HCT116 (cell line): ENCODE measurements at regions not wholly inside any gene's neighbourhood (a gene's known extent, or its start where the extent isn't known, plus 50 kb on each side); places are given as distances from the start of the nearest gene placed in this dataset.

Source experiments
- ATAC-seq: fragments of 200-7000 bp; cut with Tn5 transposase; 2 replicates; pipeline ENCODE4 v1.9.1; 2020; ENCODE audit warnings: mild to moderate bottlenecking, moderate library complexity
- BruUV-seq: library from RNA; stranded (reverse); fragments of 400-500 nt; replicated peaks from 2 replicates; lab custom pipeline; 2021; lab: Mats Ljungman, UMichigan
- CTCF ChIA-PET: fragments of 300-600 bp; sonication (Branson Sonifier 250); formaldehyde crosslinking; loops from one replicate; lab custom pipeline; 2021; ENCODE audit warnings: antibody characterized with exemption; lab: Charles Lee
- POLR2A ChIA-PET: fragments of 300-600, 350-600 bp; sonication (Branson Sonifier 250); formaldehyde crosslinking; loops from one replicate; lab custom pipeline; 2021; ENCODE audit warnings: antibody characterized with exemption; lab: Charles Lee
- RAD21 ChIA-PET, 2 experiments: fragments of 300-600 bp; sonication (Branson Sonifier 250); formaldehyde crosslinking; loops; one replicate each; lab custom pipeline; 2023; ENCODE audit warnings: low total read pairs in 2 of 2; ENCODE audit not compliant: uncharacterized antibody in 2 of 2, unreplicated experiment in 2 of 2, low non-redundant PET in 1 of 2; lab: Charles Lee
- DNase-seq: peaks from one replicate; pipeline ENCODE4 v3.0.0-alpha.2; 2010; ENCODE audit warnings: low read depth, low spot score
- H2AFZ ChIP-seq: fragments of 200-600 bp; shearing (Covaris generic), sonication (generic); 2 replicates; pipeline ENCODE4 v1.6.1; 2017; ENCODE audit warnings: low read depth, mixed run types, mixed read lengths, antibody characterized with exemption, low read length; ENCODE audit not compliant: poor library complexity, severe bottlenecking
- H3K27ac ChIP-seq: 2 replicates; pipeline ENCODE4 v1.5.1; 2012; ENCODE audit warnings: low read depth, low read length
- H3K27me3 ChIP-seq: fragments of 200-600 bp; sonication (generic); 2 replicates; pipeline ENCODE4 v1.6.1; 2016; ENCODE audit warnings: mixed run types, low read length, mixed read lengths; ENCODE audit not compliant: insufficient read depth
- H3K36me3 ChIP-seq, 2 experiments: fragments of 200-500 bp in 1 of 2; fragments of 200-600 bp in 1 of 2; sonication (Bioruptor generic) in 1 of 2; sonication (generic) in 1 of 2; 2 replicates each; pipeline versions ENCODE4 v1.5.1 to v1.6.1; 2014 to 2016; ENCODE audit warnings: low read length in 2 of 2, inconsistent platforms in 1 of 2, mixed read lengths in 1 of 2, mixed run types in 1 of 2; ENCODE audit not compliant: insufficient read depth in 2 of 2, control insufficient read depth in 1 of 2
- H3K4me1 ChIP-seq, 2 experiments: fragments of 200-600 bp in 1 of 2; sonication (generic) in 1 of 2; 2 replicates each; pipeline versions ENCODE4 v1.5.1 to v1.6.1; 2012 to 2017; ENCODE audit warnings: low read length in 2 of 2, inconsistent platforms in 1 of 2, mild to moderate bottlenecking in 1 of 2, mixed read lengths in 1 of 2, mixed run types in 1 of 2, moderate library complexity in 1 of 2; ENCODE audit not compliant: insufficient read depth in 2 of 2, control insufficient read depth in 1 of 2
- H3K4me2 ChIP-seq: fragments of 200-600 bp; sonication (generic); 2 replicates; pipeline ENCODE4 v1.6.1; 2017; ENCODE audit warnings: mixed run types, low read length, mixed read lengths
- H3K4me3 ChIP-seq, 2 experiments: fragments of 200-600 bp in 1 of 2; sonication (generic) in 1 of 2; replicated peaks in 1 of 2; 2 replicates each; pipeline ENCODE4 v1.5.1; 2011 to 2016; ENCODE audit warnings: low read length in 2 of 2, control low read depth in 1 of 2, low read depth in 1 of 2, mild to moderate bottlenecking in 1 of 2, mixed read lengths in 1 of 2, mixed run types in 1 of 2
- H3K79me2 ChIP-seq: fragments of 200-600 bp; sonication (generic); 2 replicates; pipeline ENCODE4 v1.6.1; 2017; ENCODE audit warnings: mild to moderate bottlenecking, mixed run types, low read length, moderate library complexity, mixed read lengths; ENCODE audit not compliant: insufficient read depth
- H3K9ac ChIP-seq: fragments of 200-600 bp; sonication (generic); 2 replicates; pipeline ENCODE4 v1.6.1; 2016; ENCODE audit warnings: low read length, mixed read lengths
- H3K9me2 ChIP-seq: fragments of 200-600 bp; sonication (generic), shearing (Covaris generic); 2 replicates; pipeline ENCODE4 v1.6.1; 2017; ENCODE audit warnings: mixed run types, mild to moderate bottlenecking, moderate library complexity; ENCODE audit not compliant: insufficient read depth
- H3K9me3 ChIP-seq, 2 experiments: fragments of 200-500 bp in 1 of 2; fragments of 200-600 bp in 1 of 2; sonication (Bioruptor generic) in 1 of 2; sonication (generic) in 1 of 2; 2 replicates each; pipeline ENCODE4 v1.6.1; 2014 to 2017; ENCODE audit warnings: low read length in 2 of 2, mixed read lengths in 2 of 2, inconsistent platforms in 1 of 2, low read depth in 1 of 2, mild to moderate bottlenecking in 1 of 2, mixed run types in 1 of 2, moderate library complexity in 1 of 2; ENCODE audit not compliant: control insufficient read depth in 1 of 2, insufficient read depth in 1 of 2
- H4K20me1 ChIP-seq: fragments of 200-600 bp; sonication (generic), shearing (Covaris generic); 2 replicates; pipeline ENCODE4 v1.6.1; 2017; ENCODE audit warnings: mixed run types, mild to moderate bottlenecking, moderate library complexity; ENCODE audit not compliant: insufficient read depth
- ATF3 ChIP-seq: IDR thresholded peaks from 2 replicates; pipeline ENCODE4 v1.6.1; 2012
- CBX3 ChIP-seq: IDR thresholded peaks from 2 replicates; pipeline ENCODE4 v1.6.1; 2012; ENCODE audit warnings: low read depth
- CEBPB ChIP-seq: IDR thresholded peaks from 2 replicates; pipeline ENCODE4 v1.6.1; 2012; ENCODE audit warnings: low read depth
- CTCF ChIP-seq, 3 experiments: fragments of 200-600 bp in 1 of 3; sonication (generic) in 1 of 3; IDR thresholded peaks in 2 of 3; conservative IDR thresholded peaks in 1 of 3; 2 replicates each; pipeline ENCODE4 v1.5.1; 2012 to 2017; ENCODE audit warnings: low read depth in 2 of 3, low read length in 2 of 3, antibody characterized with exemption in 1 of 3, borderline replicate concordance in 1 of 3, control low read depth in 1 of 3, mild to moderate bottlenecking in 1 of 3, mixed read lengths in 1 of 3, mixed run types in 1 of 3, moderate library complexity in 1 of 3; ENCODE audit not compliant: insufficient read depth in 1 of 3
- EGR1 ChIP-seq: IDR thresholded peaks from 2 replicates; pipeline ENCODE4 v1.6.1; 2012; ENCODE audit warnings: low read depth
- ELF1 ChIP-seq: IDR thresholded peaks from 2 replicates; pipeline ENCODE4 v1.6.1; 2012; ENCODE audit warnings: low read depth, borderline replicate concordance
- EZH2 ChIP-seq: fragments of 200-600 bp; sonication (generic); IDR thresholded peaks from 2 replicates; pipeline ENCODE4 v1.6.1; 2017; ENCODE audit warnings: antibody characterized with exemption, mixed run types
- EZH2phosphoT487 ChIP-seq: fragments of 200-600 bp; IDR thresholded peaks from 2 replicates; pipeline ENCODE4 v1.6.1; 2018; ENCODE audit warnings: antibody characterized with exemption, borderline replicate concordance
- FOSL1 ChIP-seq: IDR thresholded peaks from 2 replicates; pipeline ENCODE4 v1.6.1; 2012; ENCODE audit warnings: low read depth
- JUND ChIP-seq: IDR thresholded peaks from 2 replicates; pipeline ENCODE4 v1.6.1; 2012
- POLR2AphosphoS5 ChIP-seq: IDR thresholded peaks from 2 replicates; pipeline ENCODE4 v1.6.1; 2011; ENCODE audit warnings: mild to moderate bottlenecking, low read depth, low read length, moderate library complexity
- RAD21 ChIP-seq: IDR thresholded peaks from 2 replicates; pipeline ENCODE4 v1.6.1; 2012; ENCODE audit warnings: low read depth, mild to moderate bottlenecking
- REST ChIP-seq: IDR thresholded peaks from 2 replicates; pipeline ENCODE4 v1.6.1; 2012; ENCODE audit warnings: low read depth
- SIN3A ChIP-seq: IDR thresholded peaks from 2 replicates; pipeline ENCODE4 v1.6.1; 2012; ENCODE audit warnings: low read depth
- SP1 ChIP-seq: IDR thresholded peaks from 2 replicates; pipeline ENCODE4 v1.6.1; 2012; ENCODE audit warnings: low read depth
- SRF ChIP-seq: IDR thresholded peaks from 2 replicates; pipeline ENCODE4 v1.6.1; 2012; ENCODE audit warnings: low read depth
- TCF7L2 ChIP-seq: IDR thresholded peaks from 2 replicates; pipeline ENCODE4 v1.7.0; 2011; ENCODE audit warnings: borderline replicate concordance, inconsistent platforms; ENCODE audit not compliant: insufficient read depth, insufficient read length; ENCODE audit errors: extremely low read depth
- YY1 ChIP-seq: IDR thresholded peaks from 2 replicates; pipeline ENCODE4 v1.6.1; 2011; ENCODE audit warnings: low read length, low read depth, moderate library complexity, mild to moderate bottlenecking; ENCODE audit not compliant: insufficient replicate concordance; ENCODE audit errors: extremely low read depth
- ZNF274 ChIP-seq: fragments of 200-500 bp; sonication (Bioruptor generic); IDR thresholded peaks from 2 replicates; pipeline ENCODE4 v1.6.1; 2014; ENCODE audit warnings: mild to moderate bottlenecking, low read depth, low read length, inconsistent platforms
- intact Hi-C: fragments of 100-400 bp; cut with micrococcal nuclease; formaldehyde crosslinking; loops from 2 replicates; pipeline ENCODE4 v1.10.0; 2022

GRCh38 chr14:76264384-76264783 lies 111.6 kb upstream of the ESRRB start:
- no peak overlapping the region for H2AFZ ChIP-seq
- ChIA-PET CTCF (no interaction called here), POLR2A (no interaction called here), RAD21 (no interaction called here)
- DNase-seq: no peak
- no peaks in the 10 kb centered on the region for H4K20me1 ChIP-seq
- no peak for ATAC-seq
- no peak overlapping the region for H3K9ac ChIP-seq
- intact Hi-C loops: no loop called here
- H3K4me1 ChIP-seq: no peaks in the 10 kb centered on the region
- no peak for TF ChIP-seq EZH2
- TF ChIP-seq POLR2AphosphoS5: no peak
- TF ChIP-seq REST: no peak
- no peak for TF ChIP-seq ELF1
- TF ChIP-seq JUND: no peak
- TF ChIP-seq YY1: no peak
- TF ChIP-seq SIN3A: no peak
- TF ChIP-seq CBX3: no peak
- no peak for TF ChIP-seq CTCF (IDR thresholded peaks at IDR 0.05 in 2 of 3, conservative IDR thresholded peaks at IDR 0.05 in 1 of 3; ENCODE audit: borderline replicate concordance in 1 of 3, insufficient read depth in 1 of 3, low read depth in 2 of 3, low read length in 2 of 3)
- TF ChIP-seq RAD21: no peak
- TF ChIP-seq EGR1: no peak
- no peak for TF ChIP-seq SP1
- TF ChIP-seq EZH2phosphoT487: no peak
- no peak for TF ChIP-seq SRF
- no peak for TF ChIP-seq TCF7L2
- no peak for TF ChIP-seq FOSL1
- TF ChIP-seq ATF3: no peak
- no peak for TF ChIP-seq CEBPB
- TF ChIP-seq ZNF274: no peak
- H3K9me2 ChIP-seq: no peaks in the 10 kb centered on the region
- H3K4me2 ChIP-seq: no peak overlapping the region
- H3K4me3 ChIP-seq: no peak overlapping the region
- no peaks in the 10 kb centered on the region for H3K27me3 ChIP-seq
- H3K9me3 ChIP-seq: no peaks in the 10 kb centered on the region
- H3K27ac ChIP-seq: no peak overlapping the region
- H3K79me2 ChIP-seq: no peaks in the 10 kb centered on the region
- BruUV-seq: no TSS peak
- H3K36me3 ChIP-seq: no peaks in the 10 kb centered on the region
